ENCODE measurements at regions not wholly inside any gene's neighbourhood (a gene's known extent, or its start where the extent isn't known, plus 50 kb on each side); places are given as distances from the start of the nearest gene placed in this dataset.

GRCh38 chrX:26999634-27000033 is 463.5 kb downstream of the PPP4R3C start:
- no peak for TF ChIP-seq CTCF (conservative IDR thresholded peaks at IDR 0.05)
- H3K9me3 ChIP-seq (ENCODE audit: control insufficient read depth, low read length), result no peaks in the 10 kb centered on the region
- no peaks in the 10 kb centered on the region for H3K4me1 Mint-ChIP-seq
- no peak overlapping the region for H3K27ac Mint-ChIP-seq
- no peaks in the 10 kb centered on the region for H3K36me3 Mint-ChIP-seq (ENCODE audit: low read depth)
- no peak overlapping the region for H3K4me3 ChIP-seq (ENCODE audit: low read length)
- no peaks in the 10 kb centered on the region for H3K27me3 ChIP-seq (ENCODE audit: control insufficient read depth, insufficient read depth, low read length, poor library complexity, severe bottlenecking)
- 100% methylated on average over 1 of the region's 1 CpG; no CpG with 5 or more reads in 1 of the 2 experiments for WGBS, 2 experiments (ENCODE audit: insufficient coverage in 1 of 2, insufficient read length in 1 of 2)
- no peaks in the 10 kb centered on the region for H3K36me3 ChIP-seq (ENCODE audit: control insufficient read depth, insufficient read depth, low read length)
- no peak for DNase-seq
- no peak overlapping the region for H3K27ac ChIP-seq (ENCODE audit: low read depth, low read length)
- no peak overlapping the region for H3K9ac ChIP-seq (ENCODE audit: extremely low read depth, low read length, poor library complexity, severe bottlenecking)
- no peaks in the 10 kb centered on the region for H3K4me1 ChIP-seq (ENCODE audit: control insufficient read depth, insufficient read depth, low read length)
- no peaks in the 10 kb centered on the region for H3K27me3 Mint-ChIP-seq (ENCODE audit: insufficient read depth)
- no peak overlapping the region for H3K4me3 Mint-ChIP-seq
- peaks cover 71% of the 10 kb centered on the region for H3K9me3 Mint-ChIP-seq

GRCh38 chrX:26958261-26958660 is 504.9 kb downstream of the PPP4R3C start:
- Histone ChIP-seq H3K27ac (ENCODE audit: low read depth, low read length) (no peak overlapping the region), H3K9ac (ENCODE audit: extremely low read depth, low read length, poor library complexity, severe bottlenecking) (no peak overlapping the region), H3K27me3 (ENCODE audit: control insufficient read depth, insufficient read depth, low read length, poor library complexity, severe bottlenecking) (no peaks in the 10 kb centered on the region), H3K4me1 (ENCODE audit: control insufficient read depth, insufficient read depth, low read length) (no peaks in the 10 kb centered on the region), H3K4me3 (ENCODE audit: low read length) (no peak overlapping the region), H3K9me3 (ENCODE audit: control insufficient read depth, low read length) (no peaks in the 10 kb centered on the region), H3K36me3 (ENCODE audit: control insufficient read depth, insufficient read depth, low read length) (no peaks in the 10 kb centered on the region)
- H3K27me3 Mint-ChIP-seq (ENCODE audit: insufficient read depth), result no peaks in the 10 kb centered on the region
- H3K9me3 Mint-ChIP-seq, result peaks cover 24% of the 10 kb centered on the region
- no peak for TF ChIP-seq CTCF (conservative IDR thresholded peaks at IDR 0.05)
- H3K4me3 Mint-ChIP-seq, result no peak overlapping the region
- no peaks in the 10 kb centered on the region for H3K4me1 Mint-ChIP-seq
- DNase-seq, result no peak
- H3K27ac Mint-ChIP-seq, result no peak overlapping the region
- no peaks in the 10 kb centered on the region for H3K36me3 Mint-ChIP-seq (ENCODE audit: low read depth)
- 92% methylated on average over 3 of the region's 3 CpGs; no CpG with 5 or more reads in 1 of the 2 experiments for WGBS, 2 experiments (ENCODE audit: insufficient coverage in 1 of 2, insufficient read length in 1 of 2)

GRCh38 chrX:26954029-26954428 is 509.1 kb downstream of the PPP4R3C start:
- no peaks in the 10 kb centered on the region for H3K36me3 Mint-ChIP-seq (ENCODE audit: low read depth)
- H3K27ac ChIP-seq (ENCODE audit: low read depth, low read length), result no peak overlapping the region
- no peaks in the 10 kb centered on the region for H3K27me3 ChIP-seq (ENCODE audit: control insufficient read depth, insufficient read depth, low read length, poor library complexity, severe bottlenecking)
- no peak overlapping the region for H3K27ac Mint-ChIP-seq
- no peak for TF ChIP-seq CTCF (conservative IDR thresholded peaks at IDR 0.05)
- no peaks in the 10 kb centered on the region for H3K36me3 ChIP-seq (ENCODE audit: control insufficient read depth, insufficient read depth, low read length)
- no peaks in the 10 kb centered on the region for H3K4me1 ChIP-seq (ENCODE audit: control insufficient read depth, insufficient read depth, low read length)
- H3K4me3 Mint-ChIP-seq, result no peak overlapping the region
- H3K4me1 Mint-ChIP-seq, result no peaks in the 10 kb centered on the region
- no peak overlapping the region for H3K9ac ChIP-seq (ENCODE audit: extremely low read depth, low read length, poor library complexity, severe bottlenecking)
- no peak overlapping the region for H3K4me3 ChIP-seq (ENCODE audit: low read length)
- no peaks in the 10 kb centered on the region for H3K9me3 ChIP-seq (ENCODE audit: control insufficient read depth, low read length)
- no peak for DNase-seq
- H3K9me3 Mint-ChIP-seq, result peaks cover 31% of the 10 kb centered on the region
- WGBS, 2 experiments (ENCODE audit: insufficient coverage in 1 of 2, insufficient read length in 1 of 2), result 100% methylated on average over 1 of the region's 2 CpGs; no CpG with 5 or more reads in 1 of the 2 experiments
- no peaks in the 10 kb centered on the region for H3K27me3 Mint-ChIP-seq (ENCODE audit: insufficient read depth)

All from endodermal cell (in vitro differentiated cells).